SK-N-SH (cell line): ENCODE measurements at regions not wholly inside any gene's neighbourhood (a gene's known extent, or its start where the extent isn't known, plus 50 kb on each side); places are given as distances from the start of the nearest gene placed in this dataset.

Experiments used
- CTCF ChIP-seq: fragments of 200-600 bp; sonication (generic); IDR thresholded peaks from 2 replicates; pipeline ENCODE4 v1.6.1; 2017; ENCODE audit warnings: antibody characterized with exemption, mild to moderate bottlenecking, moderate library complexity
- EP300 ChIP-seq, 2 experiments: IDR thresholded peaks; 2 replicates each; pipeline versions ENCODE4 v1.4.0 to v1.6.1; 2012; ENCODE audit warnings: borderline replicate concordance in 1 of 2, low read depth in 1 of 2, low read length in 1 of 2
- EZH2phosphoT487 ChIP-seq: fragments of 200-600 bp; sonication (generic); IDR thresholded peaks from 2 replicates; pipeline ENCODE4 v1.6.1; 2017; ENCODE audit warnings: low read depth, mixed run types, mild to moderate bottlenecking, antibody characterized with exemption, moderate library complexity, borderline replicate concordance
- FOXJ3 ChIP-seq: sonication (generic); formaldehyde crosslinking; IDR thresholded peaks from 2 replicates; pipeline ENCODE4 v1.5.1; 2020; ENCODE audit warnings: mild to moderate bottlenecking, missing genetic modification reagents
- NRF1 ChIP-seq: IDR thresholded peaks from 2 replicates; pipeline ENCODE4 v1.6.1; 2012; ENCODE audit warnings: low read depth, mild to moderate bottlenecking, low read length
- PBX3 ChIP-seq: IDR thresholded peaks from 2 replicates; pipeline ENCODE4; 2012
- POLR2AphosphoS5 ChIP-seq: IDR thresholded peaks from 2 replicates; pipeline ENCODE4 v1.6.1; 2012; ENCODE audit warnings: low read depth, low read length
- RAD21 ChIP-seq: IDR thresholded peaks from 2 replicates; pipeline ENCODE4 v1.6.1; 2012; ENCODE audit warnings: mild to moderate bottlenecking, low read length
- RCOR1 ChIP-seq: fragments of 150-350 bp; IDR thresholded peaks from 2 replicates; pipeline ENCODE4 v1.6.1; 2017; ENCODE audit warnings: antibody characterized with exemption, low read length
- REST ChIP-seq: IDR thresholded peaks from 2 replicates; pipeline ENCODE4 v1.6.1; 2012; ENCODE audit warnings: mild to moderate bottlenecking, low read depth, low read length, moderate library complexity
- SIN3A ChIP-seq: IDR thresholded peaks from 2 replicates; pipeline ENCODE4 v1.6.1; 2012; ENCODE audit warnings: low read depth, mild to moderate bottlenecking, low read length, moderate library complexity, borderline replicate concordance
- USF2 ChIP-seq: fragments of 150-350 bp; IDR thresholded peaks from 2 replicates; pipeline ENCODE4 v1.6.1; 2017; ENCODE audit warnings: antibody characterized with exemption, low read length, low read depth, borderline replicate concordance

GRCh38 chr12:73991138-73991537 lies 546.5 kb upstream of the ATXN7L3B start:
- TF ChIP-seq EP300 (IDR thresholded peaks at IDR 0.05; ENCODE audit: borderline replicate concordance in 1 of 2, low read depth in 1 of 2, low read length in 1 of 2) (no peak), POLR2AphosphoS5 (no peak), FOXJ3 (CRISPR knock-in tag) (no peak), SIN3A (no peak), CTCF (no peak), USF2 (no peak), RAD21 (no peak), RCOR1 (no peak), NRF1 (no peak), PBX3 (no peak), EZH2phosphoT487 (no peak), REST (no peak)
